K562 (cell line): ENCODE measurements at regions not wholly inside any gene's neighbourhood (a gene's known extent, or its start where the extent isn't known, plus 50 kb on each side); places are given as distances from the start of the nearest gene placed in this dataset.

Source experiments
- ATAC-seq: fragments of 200-7000 bp; cut with Tn5 transposase; 3 replicates; pipeline ENCODE4 v1.9.1; 2020; ENCODE audit warnings: moderate library complexity
- BruUV-seq: library from RNA; stranded (reverse); fragments of 400-500 nt; replicated peaks from 2 replicates; lab custom pipeline; 2021; lab: Mats Ljungman, UMichigan
- CTCF ChIA-PET: fragments of 300-600 bp; formaldehyde crosslinking; extraction: SDS; loops from one replicate; lab custom pipeline; 2021; ENCODE audit warnings: low intra/inter-chr PET ratio; lab: Yijun Ruan, JAX
- POLR2A ChIA-PET: fragments of 300-600, 350-650 bp; sonication (Branson Sonifier 250); formaldehyde crosslinking; extraction: SDS; loops from one replicate; lab custom pipeline; 2021; ENCODE audit warnings: antibody characterized with exemption, inconsistent platforms; lab: Yijun Ruan, JAX
- DNase-seq, 4 experiments: peaks; one replicate each; pipeline versions ENCODE4 v3.0.0 to v3.0.0-alpha.2; 2011 to 2018; ENCODE audit warnings: low spot score in 3 of 4, mixed read lengths in 3 of 4; ENCODE audit errors: extremely low read depth in 1 of 4
- FAIRE-seq: peaks from 2 replicates; lab custom pipeline; 2011; peaks lifted over from hg19 to GRCh38; lab: Jason Lieb, UNC
- H2AFZ ChIP-seq: 2 replicates; pipeline ENCODE4 v1.6.0; 2011; ENCODE audit warnings: low read depth, low read length, control low read depth, inconsistent platforms
- H3K27ac ChIP-seq: fragments of 200-600 bp; 3 replicates; pipeline ENCODE4 v1.8.0; 2011; ENCODE audit warnings: low read depth, mild to moderate bottlenecking, control low read depth, inconsistent platforms, low read length, moderate library complexity, mixed read lengths; ENCODE audit errors: extremely low read depth
- H3K27me3 ChIP-seq, 2 experiments: fragments of 300-600 bp in 1 of 2; 2 replicates in 1 of 2; 3 replicates in 1 of 2; pipeline versions ENCODE4 v1.6.0 to v1.8.0; 2011; ENCODE audit warnings: inconsistent platforms in 2 of 2, low read length in 2 of 2, mild to moderate bottlenecking in 1 of 2, mixed read lengths in 1 of 2, moderate library complexity in 1 of 2; ENCODE audit not compliant: control insufficient read depth in 2 of 2, insufficient read depth in 2 of 2
- H3K36me3 ChIP-seq: fragments of 300-600 bp; 3 replicates; pipeline ENCODE4 v1.8.0; 2011; ENCODE audit warnings: mild to moderate bottlenecking, low read length, inconsistent platforms; ENCODE audit not compliant: control insufficient read depth, insufficient read depth
- H3K4me1 ChIP-seq, 2 experiments: fragments of 200-600 bp in 1 of 2; replicated peaks in 1 of 2; 2 replicates in 1 of 2; 3 replicates in 1 of 2; pipeline versions ENCODE4 v1.5.1 to v1.8.0; 2011; ENCODE audit warnings: inconsistent platforms in 2 of 2, low read length in 2 of 2, mild to moderate bottlenecking in 1 of 2, mixed read lengths in 1 of 2, moderate library complexity in 1 of 2; ENCODE audit not compliant: control insufficient read depth in 2 of 2, insufficient read depth in 2 of 2
- H3K4me2 ChIP-seq: 2 replicates; pipeline ENCODE4 v1.6.1; 2011; ENCODE audit warnings: low read length, control low read depth, inconsistent platforms, mixed read lengths; ENCODE audit not compliant: insufficient read depth
- H3K4me3 ChIP-seq: fragments of 200-600 bp; sonication (generic), shearing (Covaris generic); 2 replicates; pipeline ENCODE4 v1.5.1; 2016; ENCODE audit warnings: control low read depth, inconsistent platforms
- H3K79me2 ChIP-seq: fragments of 200-600 bp; 3 replicates; pipeline ENCODE4 v1.8.0; 2011; ENCODE audit warnings: low read length, inconsistent platforms; ENCODE audit not compliant: control insufficient read depth, insufficient read depth
- H3K9ac ChIP-seq, 2 experiments: 2 replicates each; pipeline versions ENCODE4 v1.6.0 to v1.6.1; 2011; ENCODE audit warnings: low read depth in 2 of 2, low read length in 2 of 2, control low read depth in 1 of 2, inconsistent platforms in 1 of 2, mild to moderate bottlenecking in 1 of 2, mixed read lengths in 1 of 2; ENCODE audit not compliant: insufficient read depth in 1 of 2
- H3K9me1 ChIP-seq: one replicate; pipeline ENCODE4 v1.6.0; 2011; ENCODE audit warnings: inconsistent platforms, mild to moderate bottlenecking, low read length, moderate library complexity; ENCODE audit not compliant: control insufficient read depth, insufficient read depth
- H3K9me3 ChIP-seq: replicated peaks from 2 replicates; pipeline ENCODE4 v1.5.1; 2011; ENCODE audit warnings: low read depth, low read length, inconsistent platforms; ENCODE audit not compliant: control insufficient read depth, insufficient read depth
- H4K20me1 ChIP-seq: replicated peaks from 2 replicates; pipeline ENCODE4 v1.6.1; 2011; ENCODE audit warnings: low read length, inconsistent platforms, mixed read lengths; ENCODE audit not compliant: control insufficient read depth, insufficient read depth
- CBX8 ChIP-seq: fragments of 200-600 bp; sonication (generic); IDR thresholded peaks from 2 replicates; pipeline ENCODE4 v1.6.1; 2012; ENCODE audit warnings: borderline replicate concordance, mixed run types, low read depth, mild to moderate bottlenecking, moderate library complexity, mixed read lengths, low read length, control low read depth, inconsistent platforms; ENCODE audit not compliant: poor library complexity, severe bottlenecking; ENCODE audit errors: extremely low read depth
- HDAC3 ChIP-seq: fragments of 450-650 bp; IDR thresholded peaks from 2 replicates; pipeline ENCODE4 v1.6.1; 2018; ENCODE audit warnings: borderline replicate concordance, mild to moderate bottlenecking, moderate library complexity; ENCODE audit not compliant: partially characterized antibody
- HNRNPLL ChIP-seq: fragments of 200-400 bp; formaldehyde crosslinking; IDR thresholded peaks from 2 replicates; pipeline ENCODE4 v1.6.1; 2017; ENCODE audit warnings: low read length, low read depth, mild to moderate bottlenecking; ENCODE audit not compliant: poor library complexity, severe bottlenecking
- HNRNPUL1 ChIP-seq: fragments of 200-400 bp; formaldehyde crosslinking; IDR thresholded peaks from 2 replicates; pipeline ENCODE4 v1.6.1; 2017; ENCODE audit warnings: low read length
- TEAD2 ChIP-seq: fragments of 450-650 bp; IDR thresholded peaks from 2 replicates; pipeline ENCODE4 v1.6.1; 2016; ENCODE audit warnings: missing genetic modification characterization, control low read depth, missing compliant biosample characterization
- ZNF224 ChIP-seq: sonication (generic); formaldehyde crosslinking; IDR thresholded peaks from 2 replicates; pipeline ENCODE4 v1.8.0; 2022; ENCODE audit warnings: mild to moderate bottlenecking, missing genetic modification reagents
- ZNF766 ChIP-seq: fragments of 200-800 bp; sonication (Bioruptor generic); conservative IDR thresholded peaks from 2 replicates; pipeline ENCODE4 v1.6.1; 2016; ENCODE audit warnings: missing genetic modification characterization, missing compliant biosample characterization
- ZNF778 ChIP-seq: fragments of 450-650 bp; formaldehyde crosslinking; IDR thresholded peaks from 2 replicates; pipeline ENCODE4 v1.4.0; 2020; ENCODE audit warnings: mild to moderate bottlenecking, moderate library complexity
- WGBS: fragments of 100-300 bp; shearing (Covaris generic); methylation state at CpG from one replicate; pipeline ENCODE4 v1.1.6; 2016; ENCODE audit warnings: low coverage, mixed read lengths; ENCODE audit not compliant: insufficient coverage; ENCODE audit errors: missing lambda C conversion rate; 5-methylcytosine and 5-hydroxymethylcytosine counted together
- in situ Hi-C: fragments of 300-500 bp; cut with MboI; formaldehyde crosslinking; loops from 4 replicates; pipeline ENCODE4 v1.15.0; 2018; ENCODE audit warnings: inconsistent platforms, mixed read lengths
- intact Hi-C: fragments of 100-400 bp; cut with micrococcal nuclease; formaldehyde crosslinking; loops from 2 replicates; pipeline ENCODE4 v1.14.2; 2022

DNA sequence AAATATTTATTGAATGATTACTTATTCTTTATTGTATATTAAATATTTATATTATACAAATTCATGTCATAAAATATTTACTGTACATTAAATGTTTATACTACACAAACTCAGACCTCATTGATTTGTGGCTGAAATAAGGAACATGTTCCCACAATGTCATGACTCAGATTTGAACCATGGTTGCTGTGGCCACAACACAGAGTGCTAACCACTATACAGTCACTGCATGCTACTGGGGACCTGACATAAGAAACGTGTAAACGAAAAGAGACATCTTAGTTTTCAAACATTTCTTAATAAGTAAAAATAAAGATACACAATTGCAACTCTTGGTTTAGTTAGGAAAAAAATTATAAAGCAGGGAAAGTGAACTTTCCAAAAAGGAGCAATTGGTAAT lies 99.1 kb upstream of the AGTR1 start:
- intact Hi-C loops (no loop called here), in situ Hi-C loops (no loop called here)
- ChIA-PET CTCF (no interaction called here), POLR2A (interaction anchor here (0.6 kb wide), 1 partner anchor 353 kb away, joined by 4 read pairs; no protein-coding TSS in a partner anchor)
- Histone ChIP-seq H3K4me2 (no peak overlapping the region), H3K27ac (no peak overlapping the region), H3K9ac (no peak overlapping the region), H3K4me1 (no peaks in the 10 kb centered on the region), H3K36me3 (no peaks in the 10 kb centered on the region), H3K79me2 (no peaks in the 10 kb centered on the region), H3K4me3 (no peak overlapping the region), H3K9me1 (no peaks in the 10 kb centered on the region), H4K20me1 (no peaks in the 10 kb centered on the region), H2AFZ (no peak overlapping the region), H3K27me3 (no peaks in the 10 kb centered on the region), H3K9me3 (no peaks in the 10 kb centered on the region)
- FAIRE-seq (no peak), DNase-seq (no peak), ATAC-seq (no peak)
- WGBS, result 0% methylated on average over 2 of the region's 2 CpGs
- TF ChIP-seq HNRNPLL, result no peak
- TF ChIP-seq TEAD2 (tag), result no peak
- no peak for TF ChIP-seq ZNF224 (CRISPR knock-in tag)
- TF ChIP-seq HNRNPUL1, result no peak
- no peak for TF ChIP-seq ZNF766 (CRISPR knock-in tag)
- no peak for TF ChIP-seq ZNF778 (CRISPR knock-in tag)
- TF ChIP-seq CBX8, result no peak
- no peak for TF ChIP-seq HDAC3
- no TSS peak for BruUV-seq
